ENCODE measurements at regions not wholly inside any gene's neighbourhood (a gene's known extent, or its start where the extent isn't known, plus 50 kb on each side); places are given as distances from the start of the nearest gene placed in this dataset.

- Mint-ChIP-seq H3K9me3 (no peaks in the 10 kb centered on the region), H3K27me3 (ENCODE audit: low read depth) (no peaks in the 10 kb centered on the region), H3K4me3 (ENCODE audit: low read depth) (no peak overlapping the region), H3K27ac (no peak overlapping the region), H3K4me1 (ENCODE audit: low read depth) (no peaks in the 10 kb centered on the region), H3K36me3 (ENCODE audit: low read depth) (no peaks in the 10 kb centered on the region)
- DNase-seq (ENCODE audit: low spot score): no peak
- intact Hi-C loops (cut with micrococcal nuclease): no loop called here
Observed at GRCh38 chr16:49057391-49057790, 224.2 kb downstream of the CBLN1 start.

GRCh38 chr16:49056546-49056945 is 225.1 kb downstream of the CBLN1 start:
- Mint-ChIP-seq H3K9me3 (no peaks in the 10 kb centered on the region), H3K4me1 (ENCODE audit: low read depth) (no peaks in the 10 kb centered on the region), H3K27ac (no peak overlapping the region), H3K4me3 (ENCODE audit: low read depth) (no peak overlapping the region), H3K27me3 (ENCODE audit: low read depth) (no peaks in the 10 kb centered on the region), H3K36me3 (ENCODE audit: low read depth) (no peaks in the 10 kb centered on the region)
- no peak for DNase-seq (ENCODE audit: low spot score)
- intact Hi-C loops (cut with micrococcal nuclease): no loop called here

GRCh38 chr16:49055824-49056545 is 225.7 kb downstream of the CBLN1 start:
- Mint-ChIP-seq H3K9me3 (no peaks in the 10 kb centered on the region), H3K36me3 (ENCODE audit: low read depth) (no peaks in the 10 kb centered on the region), H3K4me3 (ENCODE audit: low read depth) (no peak overlapping the region), H3K4me1 (ENCODE audit: low read depth) (no peaks in the 10 kb centered on the region), H3K27ac (no peak overlapping the region), H3K27me3 (ENCODE audit: low read depth) (no peaks in the 10 kb centered on the region)
- intact Hi-C loops (cut with micrococcal nuclease): no loop called here
- DNase-seq (ENCODE audit: low spot score): no peak

DNA sequence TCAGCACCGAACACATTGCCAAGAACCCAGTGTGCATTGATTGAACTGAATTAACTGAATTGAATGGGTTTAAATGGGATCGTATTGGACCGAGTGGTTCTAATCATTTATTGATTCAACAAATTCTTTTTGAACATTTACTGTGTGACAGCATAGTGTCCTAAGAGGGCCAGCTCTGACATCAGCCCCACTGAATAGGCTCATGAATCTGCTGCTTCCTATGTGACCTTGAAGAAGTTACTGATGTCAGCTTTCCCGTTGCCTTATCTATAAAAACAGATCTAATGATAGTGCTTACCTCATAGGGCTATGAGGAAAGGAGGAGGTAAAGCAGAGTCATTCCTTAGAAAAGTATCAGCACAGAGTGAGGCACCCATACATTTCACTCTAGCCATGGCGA is 226.3 kb downstream of the CBLN1 start:
- Mint-ChIP-seq H3K4me3 (ENCODE audit: low read depth) (no peak overlapping the region), H3K9me3 (no peaks in the 10 kb centered on the region), H3K27ac (no peak overlapping the region), H3K4me1 (ENCODE audit: low read depth) (no peaks in the 10 kb centered on the region), H3K27me3 (ENCODE audit: low read depth) (no peaks in the 10 kb centered on the region), H3K36me3 (ENCODE audit: low read depth) (no peaks in the 10 kb centered on the region)
- intact Hi-C loops (cut with micrococcal nuclease): no loop called here
- no peak for DNase-seq (ENCODE audit: low spot score)

GRCh38 chr16:49054606-49055005 is 227.0 kb downstream of the CBLN1 start:
- no peak for DNase-seq (ENCODE audit: low spot score)
- no peak overlapping the region for H3K4me3 Mint-ChIP-seq (ENCODE audit: low read depth)

DNA sequence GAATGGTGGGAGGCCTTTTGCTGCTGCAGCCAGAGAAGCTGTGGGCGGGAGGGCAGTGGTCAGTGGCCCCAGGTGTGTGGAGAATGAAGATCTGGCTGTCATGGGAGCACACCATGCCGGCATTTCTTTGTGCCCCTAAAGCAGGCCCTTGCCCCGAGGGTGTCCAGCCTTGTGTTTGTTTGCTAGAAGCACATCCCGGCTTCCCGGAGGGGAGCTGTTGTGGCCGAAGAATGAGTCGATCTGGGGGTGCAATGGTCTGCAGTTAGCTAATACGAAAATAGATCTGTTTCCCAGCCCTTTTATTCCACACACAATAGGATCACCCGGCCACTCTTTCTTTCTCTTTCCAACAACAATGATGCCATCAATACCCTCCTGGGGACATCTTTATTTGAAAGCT is 228.8 kb downstream of the CBLN1 start:
- Mint-ChIP-seq H3K36me3 (ENCODE audit: low read depth) (no peaks in the 10 kb centered on the region), H3K27ac (no peak overlapping the region), H3K9me3 (no peaks in the 10 kb centered on the region), H3K4me3 (ENCODE audit: low read depth) (no peak overlapping the region), H3K27me3 (ENCODE audit: low read depth) (no peaks in the 10 kb centered on the region), H3K4me1 (ENCODE audit: low read depth) (no peaks in the 10 kb centered on the region)
- intact Hi-C loops (cut with micrococcal nuclease): no loop called here
- no peak for DNase-seq (ENCODE audit: low spot score)

More at GRCh38 chr16:49054606-49055005, 227.0 kb downstream of the CBLN1 start:
- intact Hi-C loops (cut with micrococcal nuclease): no loop called here
- Mint-ChIP-seq H3K9me3 (no peaks in the 10 kb centered on the region), H3K4me1 (ENCODE audit: low read depth) (no peaks in the 10 kb centered on the region), H3K36me3 (ENCODE audit: low read depth) (no peaks in the 10 kb centered on the region), H3K27ac (no peak overlapping the region), H3K27me3 (ENCODE audit: low read depth) (no peaks in the 10 kb centered on the region)

DNA sequence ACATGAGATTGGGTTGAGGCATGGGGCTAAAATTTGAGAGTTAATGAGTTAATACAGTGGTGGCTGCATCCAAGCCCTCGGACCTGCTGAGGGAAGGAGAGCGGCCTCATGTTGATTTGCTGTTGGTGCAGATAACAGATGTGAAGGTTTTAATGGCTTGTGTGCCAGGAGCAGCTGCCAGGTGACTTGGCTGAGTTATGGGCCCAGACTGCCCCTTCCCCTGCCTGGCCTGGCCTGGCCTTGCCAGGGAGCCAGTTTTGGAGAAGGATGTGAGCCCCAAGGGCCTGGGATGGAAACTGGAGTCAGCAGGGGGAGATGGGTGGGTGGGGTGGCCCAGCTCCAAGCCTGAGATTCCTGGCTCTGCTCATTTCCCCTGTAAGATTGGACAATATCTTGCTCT is 230.1 kb downstream of the CBLN1 start:
- H3K27me3 Mint-ChIP-seq (ENCODE audit: low read depth): no peaks in the 10 kb centered on the region
- H3K27ac Mint-ChIP-seq: no peak overlapping the region
- intact Hi-C loops (cut with micrococcal nuclease): no loop called here
- no peak overlapping the region for H3K4me3 Mint-ChIP-seq (ENCODE audit: low read depth)
- no peak for DNase-seq (ENCODE audit: low spot score)
- H3K9me3 Mint-ChIP-seq: peaks cover 5% of the 10 kb centered on the region
- no peaks in the 10 kb centered on the region for H3K4me1 Mint-ChIP-seq (ENCODE audit: low read depth)
- H3K36me3 Mint-ChIP-seq (ENCODE audit: low read depth): no peaks in the 10 kb centered on the region

- Mint-ChIP-seq H3K9me3 (peaks cover 8% of the 10 kb centered on the region), H3K36me3 (ENCODE audit: low read depth) (no peaks in the 10 kb centered on the region), H3K27me3 (ENCODE audit: low read depth) (no peaks in the 10 kb centered on the region), H3K4me3 (ENCODE audit: low read depth) (no peak overlapping the region), H3K4me1 (ENCODE audit: low read depth) (no peaks in the 10 kb centered on the region), H3K27ac (no peak overlapping the region)
- no peak for DNase-seq (ENCODE audit: low spot score)
- intact Hi-C loops (cut with micrococcal nuclease): no loop called here
Observed at GRCh38 chr16:49050607-49051006, 231.0 kb downstream of the CBLN1 start.

GRCh38 chr16:49049644-49050043 is 232.0 kb downstream of the CBLN1 start:
- peaks cover 8% of the 10 kb centered on the region for H3K9me3 Mint-ChIP-seq
- intact Hi-C loops (cut with micrococcal nuclease): no loop called here
- H3K36me3 Mint-ChIP-seq (ENCODE audit: low read depth): no peaks in the 10 kb centered on the region
- no peaks in the 10 kb centered on the region for H3K27me3 Mint-ChIP-seq (ENCODE audit: low read depth)
- no peak overlapping the region for H3K27ac Mint-ChIP-seq
- H3K4me3 Mint-ChIP-seq (ENCODE audit: low read depth): no peak overlapping the region
- DNase-seq (ENCODE audit: low spot score): no peak
- no peaks in the 10 kb centered on the region for H3K4me1 Mint-ChIP-seq (ENCODE audit: low read depth)

DNA sequence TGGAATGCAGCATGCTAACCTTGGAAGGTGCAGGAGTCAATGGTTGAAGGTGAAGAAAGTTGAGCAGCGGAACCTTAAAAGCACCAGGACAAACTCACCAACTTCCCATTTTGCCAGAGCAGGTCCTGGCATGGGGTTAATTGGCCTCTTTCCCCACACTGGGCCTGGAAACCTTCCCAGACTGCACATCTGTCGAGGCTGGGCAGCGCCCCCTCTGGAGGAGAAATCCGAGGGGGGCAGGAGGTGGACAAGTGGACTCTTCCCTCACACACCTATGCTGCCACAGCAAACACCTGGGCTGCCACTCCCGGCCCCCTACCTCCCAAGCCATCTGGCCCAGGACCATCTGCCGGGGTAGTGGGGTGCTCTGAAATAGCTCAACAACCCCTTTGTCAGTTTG is 232.4 kb downstream of the CBLN1 start:
- H3K4me1 Mint-ChIP-seq (ENCODE audit: low read depth): no peaks in the 10 kb centered on the region
- H3K27me3 Mint-ChIP-seq (ENCODE audit: low read depth): no peaks in the 10 kb centered on the region
- peaks cover 8% of the 10 kb centered on the region for H3K9me3 Mint-ChIP-seq
- H3K27ac Mint-ChIP-seq: no peak overlapping the region
- DNase-seq (ENCODE audit: low spot score): no peak
- H3K4me3 Mint-ChIP-seq (ENCODE audit: low read depth): no peak overlapping the region
- intact Hi-C loops (cut with micrococcal nuclease): no loop called here
- no peaks in the 10 kb centered on the region for H3K36me3 Mint-ChIP-seq (ENCODE audit: low read depth)

DNA sequence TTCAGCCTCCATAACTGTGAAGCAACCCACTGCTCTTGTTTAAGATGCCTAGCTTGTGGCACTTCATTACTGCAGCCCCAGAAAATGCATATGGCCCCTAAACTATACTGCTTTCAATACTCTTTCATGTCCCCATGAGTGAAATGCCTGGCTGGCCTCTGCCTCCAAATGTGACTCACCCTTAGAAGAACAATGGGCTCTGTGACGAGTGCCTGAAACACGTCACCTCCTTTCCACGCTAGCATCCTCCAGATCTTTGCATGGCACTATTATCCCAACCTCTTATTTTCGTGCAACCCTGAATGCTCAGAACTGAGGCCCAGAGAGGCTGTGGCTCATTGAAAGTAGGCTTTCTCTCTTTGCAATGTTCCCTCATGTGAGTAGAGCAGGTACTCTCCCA is 233.1 kb downstream of the CBLN1 start:
- Mint-ChIP-seq H3K9me3 (peaks cover 8% of the 10 kb centered on the region), H3K27me3 (ENCODE audit: low read depth) (no peaks in the 10 kb centered on the region), H3K4me3 (ENCODE audit: low read depth) (no peak overlapping the region), H3K27ac (no peak overlapping the region), H3K36me3 (ENCODE audit: low read depth) (no peaks in the 10 kb centered on the region), H3K4me1 (ENCODE audit: low read depth) (no peaks in the 10 kb centered on the region)
- intact Hi-C loops (cut with micrococcal nuclease): no loop called here
- no peak for DNase-seq (ENCODE audit: low spot score)

DNA sequence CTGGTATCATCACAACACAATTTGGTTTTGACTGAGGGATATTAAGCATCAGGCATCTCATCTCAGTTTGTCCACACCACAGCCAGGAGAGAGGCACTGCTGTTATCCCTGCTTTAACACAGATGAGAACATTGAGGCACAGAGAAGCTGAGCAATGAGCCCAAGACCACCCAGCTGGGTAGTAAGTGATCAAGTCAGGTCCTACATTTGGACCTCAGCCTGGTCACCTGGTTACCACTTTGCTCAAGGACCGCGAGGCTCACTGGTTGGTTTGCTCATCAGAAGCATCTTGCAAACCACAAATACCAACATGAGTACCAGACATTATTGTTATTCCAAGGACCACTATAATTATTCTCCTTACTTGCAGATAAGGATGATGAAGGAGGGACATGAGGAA is 245.5 kb downstream of the CBLN1 start:
- no peaks in the 10 kb centered on the region for H3K27me3 Mint-ChIP-seq (ENCODE audit: low read depth)
- DNase-seq (ENCODE audit: low spot score): no peak
- intact Hi-C loops (cut with micrococcal nuclease): no loop called here
- no peak overlapping the region for H3K27ac Mint-ChIP-seq
- no peaks in the 10 kb centered on the region for H3K9me3 Mint-ChIP-seq
- no peaks in the 10 kb centered on the region for H3K4me1 Mint-ChIP-seq (ENCODE audit: low read depth)
- H3K36me3 Mint-ChIP-seq (ENCODE audit: low read depth): no peaks in the 10 kb centered on the region
- H3K4me3 Mint-ChIP-seq (ENCODE audit: low read depth): no peak overlapping the region

DNA sequence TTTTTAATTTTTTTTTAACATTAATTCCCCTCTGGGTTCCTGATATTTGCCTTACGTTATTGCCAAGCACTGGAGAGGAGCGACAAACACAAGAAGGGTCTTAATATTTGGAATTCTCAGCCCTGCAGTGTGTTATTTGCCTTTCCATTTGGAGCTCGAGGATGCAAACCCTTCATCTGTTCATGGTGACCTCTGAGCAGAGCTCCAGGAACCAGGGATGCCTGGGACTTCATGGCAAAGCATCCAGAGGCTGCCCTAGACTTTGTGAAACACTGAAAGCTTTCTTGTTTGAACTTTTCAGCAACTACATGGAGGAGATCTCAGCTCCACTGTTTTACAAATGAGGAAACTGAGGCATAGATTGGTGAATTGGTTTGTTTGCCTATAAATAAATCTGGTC is 254.2 kb downstream of the CBLN1 start:
- Mint-ChIP-seq H3K27me3 (ENCODE audit: low read depth) (no peaks in the 10 kb centered on the region), H3K36me3 (ENCODE audit: low read depth) (no peaks in the 10 kb centered on the region), H3K9me3 (no peaks in the 10 kb centered on the region), H3K27ac (no peak overlapping the region), H3K4me3 (ENCODE audit: low read depth) (no peak overlapping the region), H3K4me1 (ENCODE audit: low read depth) (no peaks in the 10 kb centered on the region)
- intact Hi-C loops (cut with micrococcal nuclease): no loop called here
- DNase-seq (ENCODE audit: low spot score): no peak
